ENCODE measurements at regions not wholly inside any gene's neighbourhood (a gene's known extent, or its start where the extent isn't known, plus 50 kb on each side); places are given as distances from the start of the nearest gene placed in this dataset.

- 87% methylated on average over 4 of the region's 4 CpGs; no CpG with 5 or more reads in 1 of the 2 experiments for WGBS, 2 experiments (ENCODE audit: extremely low coverage in 1 of 2, insufficient coverage in 1 of 2, insufficient read length in 1 of 2, insufficient replicate concordance in 2 of 2, low coverage in 1 of 2, low lambda C conversion rate in 2 of 2, missing lambda C conversion rate in 1 of 2)
- no peak for FAIRE-seq
- DNase-seq (ENCODE audit: low read depth in 1 of 2, low spot score in 2 of 2): no peak
- H3K18ac ChIP-seq (ENCODE audit: extremely low read depth, low read length): no peak overlapping the region
- no peaks in the 10 kb centered on the region for H3K36me3 ChIP-seq (ENCODE audit: control insufficient read depth in 2 of 4, insufficient read depth in 4 of 4, low read length in 3 of 4)
- TF ChIP-seq ZNF274 (IDR thresholded peaks at IDR 0.05; ENCODE audit: borderline replicate concordance, extremely low read depth, low read length) (no peak), SP2 (IDR thresholded peaks at IDR 0.05; ENCODE audit: low read length) (no peak), SRF (IDR thresholded peaks at IDR 0.05; ENCODE audit: low read depth, low read length) (no peak), SP4 (IDR thresholded peaks at IDR 0.05; ENCODE audit: low read length) (no peak), JUN (IDR thresholded peaks at IDR 0.05; ENCODE audit: low read depth, low read length) (no peak), CHD2 (IDR thresholded peaks at IDR 0.05; ENCODE audit: low read length) (no peak)
- H3K79me2 ChIP-seq (ENCODE audit: control insufficient read depth in 1 of 2, insufficient read depth in 2 of 2, low read length in 2 of 2): no peaks in the 10 kb centered on the region
- H4K5ac ChIP-seq (ENCODE audit: insufficient read length, low read depth, low read length): no peak overlapping the region
- H3K56ac ChIP-seq (replicated peaks; ENCODE audit: insufficient read length, low read depth, low read length): no peak overlapping the region
- H3K23ac ChIP-seq (ENCODE audit: insufficient read length): no peak overlapping the region
- H2BK15ac ChIP-seq (ENCODE audit: low read length): no peak overlapping the region
- H3K27me3 ChIP-seq (replicated peaks in 1 of 4; ENCODE audit: control insufficient read depth in 3 of 4, extremely low read depth in 1 of 4, insufficient read depth in 3 of 4, low read length in 3 of 4): no peaks in the 10 kb centered on the region
- H2AK5ac ChIP-seq (ENCODE audit: low read depth, low read length): no peak overlapping the region
- no peaks in the 10 kb centered on the region for H3K9me3 ChIP-seq (ENCODE audit: insufficient read depth in 2 of 2, low read depth in 1 of 2, low read length in 1 of 2)
- no peak overlapping the region for H3K9ac ChIP-seq (replicated peaks in 1 of 4; ENCODE audit: extremely low read depth in 1 of 4, low read depth in 3 of 4, low read length in 3 of 4)
- no peak overlapping the region for H2BK120ac ChIP-seq (replicated peaks; ENCODE audit: low read depth, low read length)
- no peak overlapping the region for H2BK5ac ChIP-seq (ENCODE audit: low read depth, low read length)
- no peak overlapping the region for H3K4ac ChIP-seq (replicated peaks; ENCODE audit: insufficient read length, low read depth, low read length)
- no peak overlapping the region for H3K27ac ChIP-seq (ENCODE audit: low read depth, low read length)
- CTCF ChIA-PET (ENCODE audit: partially characterized antibody): no interaction called here
- no peak overlapping the region for H4K91ac ChIP-seq (replicated peaks; ENCODE audit: insufficient read length, low read length)
- no peaks in the 10 kb centered on the region for H3K4me1 ChIP-seq (replicated peaks in 1 of 4; ENCODE audit: control insufficient read depth in 3 of 4, insufficient read depth in 4 of 4, low read length in 3 of 4)
- H2AFZ ChIP-seq (ENCODE audit: low read length): no peak overlapping the region
- POLR2A ChIA-PET (ENCODE audit: partially characterized antibody): no interaction called here
- no peak overlapping the region for H2BK20ac ChIP-seq (ENCODE audit: low read length)
- H2BK12ac ChIP-seq (ENCODE audit: low read depth, low read length): no peak overlapping the region
- no peak overlapping the region for H3K4me2 ChIP-seq (ENCODE audit: insufficient read depth in 1 of 2, low read depth in 2 of 2, low read length in 2 of 2)
- no peak overlapping the region for H4K8ac ChIP-seq (ENCODE audit: extremely low read depth, insufficient read depth, low read length)
- no peaks in the 10 kb centered on the region for H3K79me1 ChIP-seq (ENCODE audit: low read depth, low read length)
- no peaks in the 10 kb centered on the region for H4K20me1 ChIP-seq (replicated peaks in 1 of 2; ENCODE audit: control insufficient read depth in 1 of 2, insufficient read depth in 2 of 2, low read length in 2 of 2)
- no peaks in the 10 kb centered on the region for H3K23me2 ChIP-seq (ENCODE audit: low read depth, low read length)
- H3K14ac ChIP-seq (ENCODE audit: insufficient read length): no peak overlapping the region
- H3K4me3 ChIP-seq (ENCODE audit: extremely low read depth in 1 of 4, insufficient read depth in 2 of 4, low read depth in 3 of 4, low read length in 4 of 4): no peak overlapping the region
These were observed 891.1 kb upstream of the HS3ST1 start for GRCh38 chr4:12319765-12320164.
